ENCODE measurements at regions not wholly inside any gene's neighbourhood (a gene's known extent, or its start where the extent isn't known, plus 50 kb on each side); places are given as distances from the start of the nearest gene placed in this dataset.

- TF ChIP-seq CTCF (IDR thresholded peaks at IDR 0.05; ENCODE audit: insufficient read depth, low read length, poor library complexity, severe bottlenecking) (no peak), EZH2phosphoT487 (conservative IDR thresholded peaks at IDR 0.05; ENCODE audit: low read length) (no peak)
These were observed 508.2 kb upstream of the TGFBR2 start for GRCh38 chr3:30098243-30098642.

All from SU-DHL-6 (cell line).